ENCODE measurements at regions not wholly inside any gene's neighbourhood (a gene's known extent, or its start where the extent isn't known, plus 50 kb on each side); places are given as distances from the start of the nearest gene placed in this dataset.

- Histone ChIP-seq H3K4me2 (replicated peaks; ENCODE audit: extremely low read depth, low read length, poor library complexity, severe bottlenecking) (no peak overlapping the region), H2AFZ (ENCODE audit: insufficient read depth, low read depth, low read length, poor library complexity, severe bottlenecking) (no peak overlapping the region), H3K27me3 (ENCODE audit: control insufficient read depth in 2 of 2, insufficient read depth in 2 of 2, low read length in 2 of 2) (no peaks in the 10 kb centered on the region), H3K9ac (ENCODE audit: insufficient read depth, low read length, poor library complexity, severe bottlenecking) (no peak overlapping the region), H3K4me1 (ENCODE audit: control insufficient read depth in 1 of 2, insufficient read depth in 2 of 2, low read length in 2 of 2) (no peaks in the 10 kb centered on the region), H3K9me3 (replicated peaks in 1 of 2; ENCODE audit: control insufficient read depth in 1 of 2, insufficient read depth in 1 of 2, low read length in 2 of 2) (no peaks in the 10 kb centered on the region), H3K4me3 (replicated peaks in 1 of 3; ENCODE audit: low read depth in 2 of 3, low read length in 3 of 3) (no peak overlapping the region), H3K36me3 (replicated peaks in 1 of 2; ENCODE audit: control insufficient read depth in 1 of 2, insufficient read depth in 2 of 2, low read length in 2 of 2) (no peaks in the 10 kb centered on the region), H3K79me2 (ENCODE audit: insufficient read depth, low read length) (no peaks in the 10 kb centered on the region), H4K20me1 (ENCODE audit: insufficient read depth, low read length) (no peaks in the 10 kb centered on the region), H3K27ac (ENCODE audit: low read depth in 1 of 2, low read length in 2 of 2) (no peak overlapping the region)
- DNase-seq, result no peak
- Mint-ChIP-seq H3K4me1 (peaks cover 3% of the 10 kb centered on the region), H3K9me3 (peaks cover 0 to 6% (median 4%) of the 10 kb centered on the region in 7 donors), H3K4me3 (no peak overlapping the region), H3K27me3 (ENCODE audit: low read depth in 3 of 3) (peaks cover 0 to 1% (median 0%) of the 10 kb centered on the region in 3 donors), H3K27ac (no peak overlapping the region), H3K36me3 (no peaks in the 10 kb centered on the region)
- TF ChIP-seq, protein P1, sequence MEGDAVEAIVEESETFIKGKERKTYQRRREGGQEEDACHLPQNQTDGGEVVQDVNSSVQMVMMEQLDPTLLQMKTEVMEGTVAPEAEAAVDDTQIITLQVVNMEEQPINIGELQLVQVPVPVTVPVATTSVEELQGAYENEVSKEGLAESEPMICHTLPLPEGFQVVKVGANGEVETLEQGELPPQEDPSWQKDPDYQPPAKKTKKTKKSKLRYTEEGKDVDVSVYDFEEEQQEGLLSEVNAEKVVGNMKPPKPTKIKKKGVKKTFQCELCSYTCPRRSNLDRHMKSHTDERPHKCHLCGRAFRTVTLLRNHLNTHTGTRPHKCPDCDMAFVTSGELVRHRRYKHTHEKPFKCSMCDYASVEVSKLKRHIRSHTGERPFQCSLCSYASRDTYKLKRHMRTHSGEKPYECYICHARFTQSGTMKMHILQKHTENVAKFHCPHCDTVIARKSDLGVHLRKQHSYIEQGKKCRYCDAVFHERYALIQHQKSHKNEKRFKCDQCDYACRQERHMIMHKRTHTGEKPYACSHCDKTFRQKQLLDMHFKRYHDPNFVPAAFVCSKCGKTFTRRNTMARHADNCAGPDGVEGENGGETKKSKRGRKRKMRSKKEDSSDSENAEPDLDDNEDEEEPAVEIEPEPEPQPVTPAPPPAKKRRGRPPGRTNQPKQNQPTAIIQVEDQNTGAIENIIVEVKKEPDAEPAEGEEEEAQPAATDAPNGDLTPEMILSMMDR (IDR thresholded peaks at IDR 0.05), result no peak
- intact Hi-C loops (cut with micrococcal nuclease), result no loop called here
These were observed 447.3 kb downstream of the C4orf33 start for GRCh38 chr4:129543299-129543698.

- no peaks in the 10 kb centered on the region for H3K36me3 Mint-ChIP-seq
- Histone ChIP-seq H3K36me3 (replicated peaks in 1 of 2; ENCODE audit: control insufficient read depth in 1 of 2, insufficient read depth in 2 of 2, low read length in 2 of 2) (no peaks in the 10 kb centered on the region), H3K4me3 (replicated peaks in 1 of 3; ENCODE audit: low read depth in 2 of 3, low read length in 3 of 3) (no peak overlapping the region), H3K9me3 (replicated peaks in 1 of 2; ENCODE audit: control insufficient read depth in 1 of 2, insufficient read depth in 1 of 2, low read length in 2 of 2) (no peaks in the 10 kb centered on the region), H4K20me1 (ENCODE audit: insufficient read depth, low read length) (no peaks in the 10 kb centered on the region), H3K79me2 (ENCODE audit: insufficient read depth, low read length) (no peaks in the 10 kb centered on the region), H3K4me2 (replicated peaks; ENCODE audit: extremely low read depth, low read length, poor library complexity, severe bottlenecking) (no peak overlapping the region), H3K4me1 (ENCODE audit: control insufficient read depth in 1 of 2, insufficient read depth in 2 of 2, low read length in 2 of 2) (no peaks in the 10 kb centered on the region), H3K27ac (ENCODE audit: low read depth in 1 of 2, low read length in 2 of 2) (no peak overlapping the region), H3K27me3 (ENCODE audit: control insufficient read depth in 2 of 2, insufficient read depth in 2 of 2, low read length in 2 of 2) (no peaks in the 10 kb centered on the region), H2AFZ (ENCODE audit: insufficient read depth, low read depth, low read length, poor library complexity, severe bottlenecking) (no peak overlapping the region), H3K9ac (ENCODE audit: insufficient read depth, low read length, poor library complexity, severe bottlenecking) (no peak overlapping the region)
- H3K4me3 Mint-ChIP-seq, result no peak overlapping the region
- peaks cover 0 to 5% (median 4%) of the 10 kb centered on the region in 7 donors for H3K9me3 Mint-ChIP-seq
- H3K27ac Mint-ChIP-seq, result no peak overlapping the region
- intact Hi-C loops (cut with micrococcal nuclease), result no loop called here
- DNase-seq, result no peak
- H3K27me3 Mint-ChIP-seq (ENCODE audit: low read depth in 3 of 3), result no peaks in the 10 kb centered on the region
- TF ChIP-seq, protein P1 (IDR thresholded peaks at IDR 0.05), result no peak
- WGBS (ENCODE audit: insufficient coverage), result 70% methylated on average over 4 of the region's 5 CpGs
- peaks cover 3% of the 10 kb centered on the region for H3K4me1 Mint-ChIP-seq
These were observed 449.8 kb downstream of the C4orf33 start for GRCh38 chr4:129545599-129546278.
